ENCODE measurements at regions not wholly inside any gene's neighbourhood (a gene's known extent, or its start where the extent isn't known, plus 50 kb on each side); places are given as distances from the start of the nearest gene placed in this dataset.

DNA sequence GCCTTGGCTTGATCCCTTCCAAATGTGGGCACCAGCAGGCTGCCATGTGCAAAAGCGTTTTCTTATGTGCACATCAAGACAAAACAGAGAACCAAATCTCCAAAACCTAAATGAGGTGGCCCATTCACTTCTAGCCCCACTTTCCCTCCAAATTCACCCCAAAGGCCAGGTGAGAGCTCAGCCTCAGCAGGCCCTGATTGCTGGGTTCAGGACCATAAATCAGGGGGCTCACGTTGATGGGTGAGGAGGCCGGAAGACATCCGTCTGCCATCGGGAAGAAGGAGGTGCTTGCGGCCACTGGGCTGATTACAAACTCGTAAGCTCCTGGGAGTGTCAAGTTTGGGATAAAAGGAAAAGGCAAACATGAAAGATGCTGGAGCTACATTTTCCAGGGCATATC, 86.7 kb upstream of the CLDN14 start:
- FAIRE-seq = no peak
- DNase-seq (ENCODE audit: low read depth, low spot score) = no peak
- Histone ChIP-seq H3K79me2 (ENCODE audit: control insufficient read depth, insufficient read depth, low read length) (no peaks in the 10 kb centered on the region), H3K9me3 (ENCODE audit: control insufficient read depth, low read depth, low read length) (no peaks in the 10 kb centered on the region), H3K27ac (ENCODE audit: control insufficient read depth, insufficient read depth, low read length) (no peak overlapping the region), H3K9ac (ENCODE audit: control insufficient read depth, extremely low read depth, insufficient read depth, low read length) (no peak overlapping the region), H3K4me3 (ENCODE audit: control insufficient read depth in 2 of 3, extremely low read depth in 1 of 3, insufficient read depth in 2 of 3, low read depth in 1 of 3, low read length in 3 of 3) (no peak overlapping the region), H2AFZ (ENCODE audit: control insufficient read depth, low read length) (no peak overlapping the region), H3K36me3 (ENCODE audit: control insufficient read depth in 2 of 2, extremely low read depth in 1 of 2, insufficient read depth in 2 of 2, low read length in 2 of 2) (no peaks in the 10 kb centered on the region), H3K9me1 (ENCODE audit: control insufficient read depth, extremely low read depth, insufficient read depth, low read length) (no peaks in the 10 kb centered on the region), H4K20me1 (ENCODE audit: control insufficient read depth, extremely low read depth, insufficient read depth, low read length) (no peaks in the 10 kb centered on the region), H3K27me3 (ENCODE audit: control insufficient read depth, extremely low read depth, insufficient read depth, low read length) (peaks cover 53% of the 10 kb centered on the region), H3K4me2 (ENCODE audit: control insufficient read depth, extremely low read depth, insufficient read depth, low read depth, low read length) (no peak overlapping the region), H3K4me1 (ENCODE audit: control insufficient read depth, extremely low read depth, insufficient read depth, low read length) (no peaks in the 10 kb centered on the region)
- dilution Hi-C loops (cut with MboI; ENCODE audit: extremely low pct_ligation_motif_present, low sequenced_read_pairs) = no loop called here
- TF ChIP-seq EZH2 (IDR thresholded peaks at IDR 0.05; ENCODE audit: low read length) = no peak
- TF ChIP-seq, protein P1, sequence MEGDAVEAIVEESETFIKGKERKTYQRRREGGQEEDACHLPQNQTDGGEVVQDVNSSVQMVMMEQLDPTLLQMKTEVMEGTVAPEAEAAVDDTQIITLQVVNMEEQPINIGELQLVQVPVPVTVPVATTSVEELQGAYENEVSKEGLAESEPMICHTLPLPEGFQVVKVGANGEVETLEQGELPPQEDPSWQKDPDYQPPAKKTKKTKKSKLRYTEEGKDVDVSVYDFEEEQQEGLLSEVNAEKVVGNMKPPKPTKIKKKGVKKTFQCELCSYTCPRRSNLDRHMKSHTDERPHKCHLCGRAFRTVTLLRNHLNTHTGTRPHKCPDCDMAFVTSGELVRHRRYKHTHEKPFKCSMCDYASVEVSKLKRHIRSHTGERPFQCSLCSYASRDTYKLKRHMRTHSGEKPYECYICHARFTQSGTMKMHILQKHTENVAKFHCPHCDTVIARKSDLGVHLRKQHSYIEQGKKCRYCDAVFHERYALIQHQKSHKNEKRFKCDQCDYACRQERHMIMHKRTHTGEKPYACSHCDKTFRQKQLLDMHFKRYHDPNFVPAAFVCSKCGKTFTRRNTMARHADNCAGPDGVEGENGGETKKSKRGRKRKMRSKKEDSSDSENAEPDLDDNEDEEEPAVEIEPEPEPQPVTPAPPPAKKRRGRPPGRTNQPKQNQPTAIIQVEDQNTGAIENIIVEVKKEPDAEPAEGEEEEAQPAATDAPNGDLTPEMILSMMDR (optimal IDR thresholded peaks at IDR 0.05 in 1 of 3, IDR thresholded peaks at IDR 0.05 in 1 of 3, conservative IDR thresholded peaks at IDR 0.05 in 1 of 3; ENCODE audit: extremely low read depth in 1 of 3, insufficient read depth in 2 of 3, low read length in 3 of 3) = no peak

DNA sequence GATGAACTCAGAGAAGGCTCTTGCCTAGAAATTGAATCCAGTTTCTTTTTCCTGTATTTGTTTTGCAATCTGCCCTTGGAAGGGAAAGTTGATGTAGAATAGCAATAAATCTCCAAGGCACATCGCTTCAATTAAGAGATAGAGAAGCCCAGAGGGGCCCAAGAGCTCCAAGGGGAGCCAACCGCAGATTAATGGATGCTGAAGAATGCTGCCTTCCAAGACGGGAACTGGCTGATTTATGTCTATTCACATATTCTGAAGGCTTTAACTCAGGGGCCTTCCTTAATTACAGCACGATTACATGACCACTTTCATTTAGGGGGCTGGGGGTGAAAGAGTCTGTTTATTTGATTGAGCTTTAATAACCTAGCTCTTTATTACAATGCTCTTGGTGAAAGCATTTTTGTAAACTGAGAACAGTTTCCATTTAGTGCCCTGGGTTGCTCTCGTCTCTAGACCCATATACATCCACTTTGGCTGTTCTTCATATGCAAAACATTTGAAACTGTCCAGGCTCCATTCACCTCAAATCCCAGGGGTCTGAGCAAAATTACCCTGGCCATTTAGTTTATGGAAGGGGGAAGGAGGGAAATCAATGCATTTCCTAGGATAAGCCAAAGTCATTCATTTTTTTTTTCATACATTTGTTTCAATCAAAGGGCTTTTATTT, 87.4 kb upstream of the CLDN14 start:
- Histone ChIP-seq H3K4me1 (ENCODE audit: control insufficient read depth, extremely low read depth, insufficient read depth, low read length) (no peaks in the 10 kb centered on the region), H2AFZ (ENCODE audit: control insufficient read depth, low read length) (no peak overlapping the region), H3K4me3 (ENCODE audit: control insufficient read depth in 2 of 3, extremely low read depth in 1 of 3, insufficient read depth in 2 of 3, low read depth in 1 of 3, low read length in 3 of 3) (no peak overlapping the region), H3K9me1 (ENCODE audit: control insufficient read depth, extremely low read depth, insufficient read depth, low read length) (no peaks in the 10 kb centered on the region), H3K9ac (ENCODE audit: control insufficient read depth, extremely low read depth, insufficient read depth, low read length) (no peak overlapping the region), H3K79me2 (ENCODE audit: control insufficient read depth, insufficient read depth, low read length) (no peaks in the 10 kb centered on the region), H3K36me3 (ENCODE audit: control insufficient read depth in 2 of 2, extremely low read depth in 1 of 2, insufficient read depth in 2 of 2, low read length in 2 of 2) (no peaks in the 10 kb centered on the region), H3K27me3 (ENCODE audit: control insufficient read depth, extremely low read depth, insufficient read depth, low read length) (peaks cover 57% of the 10 kb centered on the region), H4K20me1 (ENCODE audit: control insufficient read depth, extremely low read depth, insufficient read depth, low read length) (no peaks in the 10 kb centered on the region), H3K27ac (ENCODE audit: control insufficient read depth, insufficient read depth, low read length) (no peak overlapping the region), H3K4me2 (ENCODE audit: control insufficient read depth, extremely low read depth, insufficient read depth, low read depth, low read length) (no peak overlapping the region), H3K9me3 (ENCODE audit: control insufficient read depth, low read depth, low read length) (no peaks in the 10 kb centered on the region)
- DNase-seq (ENCODE audit: low read depth, low spot score) = no peak
- TF ChIP-seq, protein P1 (optimal IDR thresholded peaks at IDR 0.05 in 1 of 3, IDR thresholded peaks at IDR 0.05 in 1 of 3, conservative IDR thresholded peaks at IDR 0.05 in 1 of 3; ENCODE audit: extremely low read depth in 1 of 3, insufficient read depth in 2 of 3, low read length in 3 of 3) = no peak
- no peak for FAIRE-seq
- dilution Hi-C loops (cut with MboI; ENCODE audit: extremely low pct_ligation_motif_present, low sequenced_read_pairs) = no loop called here

Measured in keratinocyte (primary cell).